HL-60 (cell line): ENCODE measurements at regions not wholly inside any gene's neighbourhood (a gene's known extent, or its start where the extent isn't known, plus 50 kb on each side); places are given as distances from the start of the nearest gene placed in this dataset.

Experiments
- DNase-seq, 2 experiments: peaks; one replicate each; pipeline ENCODE4 v3.0.0-alpha.2; 2010 to 2020; ENCODE audit warnings: low read depth in 1 of 2, low spot score in 1 of 2
- H3K27ac ChIP-seq: fragments of 250-450 bp; sonication (Bioruptor Pico); replicated peaks from 2 replicates; pipeline ENCODE4 v1.5.1; 2020; ENCODE audit warnings: mild to moderate bottlenecking, moderate library complexity
- H3K27me3 ChIP-seq: fragments of 250-450 bp; sonication (Bioruptor Pico); 2 replicates; pipeline ENCODE4 v1.5.1; 2021; ENCODE audit warnings: mild to moderate bottlenecking, moderate library complexity; ENCODE audit not compliant: insufficient read depth, poor library complexity, severe bottlenecking
- H3K4me3 ChIP-seq: replicated peaks from 2 replicates; pipeline ENCODE4 v1.5.1; 2011; ENCODE audit warnings: mild to moderate bottlenecking, control low read depth, low read length; ENCODE audit not compliant: insufficient read depth
- GABPA ChIP-seq: IDR thresholded peaks from 2 replicates; pipeline ENCODE4 v1.6.1; 2012; ENCODE audit warnings: low read depth
- POLR2AphosphoS5 ChIP-seq: IDR thresholded peaks from 2 replicates; pipeline ENCODE4 v1.6.1; 2012; ENCODE audit warnings: low read depth
- SPI1 ChIP-seq: IDR thresholded peaks from 2 replicates; pipeline ENCODE4 v1.6.1; 2012; ENCODE audit warnings: low read depth, mild to moderate bottlenecking, borderline replicate concordance
- TF ChIP-seq, protein P1 (sequence below): IDR thresholded peaks from one replicate; pipeline ENCODE4 v1.5.1; 2011; ENCODE audit warnings: low read length, control low read depth, inconsistent platforms; ENCODE audit not compliant: insufficient read depth
- TF ChIP-seq, protein P2 (sequence below): IDR thresholded peaks from 2 replicates; pipeline ENCODE4 v1.6.1; 2012; ENCODE audit warnings: low read depth; ENCODE audit not compliant: insufficient replicate concordance

GRCh38 chr20:54736421-54736820, 261.0 kb downstream of the DOK5 start:
- Histone ChIP-seq H3K27ac (no peak overlapping the region), H3K4me3 (no peak overlapping the region), H3K27me3 (peaks cover 5% of the 10 kb centered on the region)
- TF ChIP-seq, protein P1, sequence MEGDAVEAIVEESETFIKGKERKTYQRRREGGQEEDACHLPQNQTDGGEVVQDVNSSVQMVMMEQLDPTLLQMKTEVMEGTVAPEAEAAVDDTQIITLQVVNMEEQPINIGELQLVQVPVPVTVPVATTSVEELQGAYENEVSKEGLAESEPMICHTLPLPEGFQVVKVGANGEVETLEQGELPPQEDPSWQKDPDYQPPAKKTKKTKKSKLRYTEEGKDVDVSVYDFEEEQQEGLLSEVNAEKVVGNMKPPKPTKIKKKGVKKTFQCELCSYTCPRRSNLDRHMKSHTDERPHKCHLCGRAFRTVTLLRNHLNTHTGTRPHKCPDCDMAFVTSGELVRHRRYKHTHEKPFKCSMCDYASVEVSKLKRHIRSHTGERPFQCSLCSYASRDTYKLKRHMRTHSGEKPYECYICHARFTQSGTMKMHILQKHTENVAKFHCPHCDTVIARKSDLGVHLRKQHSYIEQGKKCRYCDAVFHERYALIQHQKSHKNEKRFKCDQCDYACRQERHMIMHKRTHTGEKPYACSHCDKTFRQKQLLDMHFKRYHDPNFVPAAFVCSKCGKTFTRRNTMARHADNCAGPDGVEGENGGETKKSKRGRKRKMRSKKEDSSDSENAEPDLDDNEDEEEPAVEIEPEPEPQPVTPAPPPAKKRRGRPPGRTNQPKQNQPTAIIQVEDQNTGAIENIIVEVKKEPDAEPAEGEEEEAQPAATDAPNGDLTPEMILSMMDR = no peak
- TF ChIP-seq POLR2AphosphoS5 (no peak), SPI1 (no peak), GABPA (no peak)
- TF ChIP-seq, protein P2, sequence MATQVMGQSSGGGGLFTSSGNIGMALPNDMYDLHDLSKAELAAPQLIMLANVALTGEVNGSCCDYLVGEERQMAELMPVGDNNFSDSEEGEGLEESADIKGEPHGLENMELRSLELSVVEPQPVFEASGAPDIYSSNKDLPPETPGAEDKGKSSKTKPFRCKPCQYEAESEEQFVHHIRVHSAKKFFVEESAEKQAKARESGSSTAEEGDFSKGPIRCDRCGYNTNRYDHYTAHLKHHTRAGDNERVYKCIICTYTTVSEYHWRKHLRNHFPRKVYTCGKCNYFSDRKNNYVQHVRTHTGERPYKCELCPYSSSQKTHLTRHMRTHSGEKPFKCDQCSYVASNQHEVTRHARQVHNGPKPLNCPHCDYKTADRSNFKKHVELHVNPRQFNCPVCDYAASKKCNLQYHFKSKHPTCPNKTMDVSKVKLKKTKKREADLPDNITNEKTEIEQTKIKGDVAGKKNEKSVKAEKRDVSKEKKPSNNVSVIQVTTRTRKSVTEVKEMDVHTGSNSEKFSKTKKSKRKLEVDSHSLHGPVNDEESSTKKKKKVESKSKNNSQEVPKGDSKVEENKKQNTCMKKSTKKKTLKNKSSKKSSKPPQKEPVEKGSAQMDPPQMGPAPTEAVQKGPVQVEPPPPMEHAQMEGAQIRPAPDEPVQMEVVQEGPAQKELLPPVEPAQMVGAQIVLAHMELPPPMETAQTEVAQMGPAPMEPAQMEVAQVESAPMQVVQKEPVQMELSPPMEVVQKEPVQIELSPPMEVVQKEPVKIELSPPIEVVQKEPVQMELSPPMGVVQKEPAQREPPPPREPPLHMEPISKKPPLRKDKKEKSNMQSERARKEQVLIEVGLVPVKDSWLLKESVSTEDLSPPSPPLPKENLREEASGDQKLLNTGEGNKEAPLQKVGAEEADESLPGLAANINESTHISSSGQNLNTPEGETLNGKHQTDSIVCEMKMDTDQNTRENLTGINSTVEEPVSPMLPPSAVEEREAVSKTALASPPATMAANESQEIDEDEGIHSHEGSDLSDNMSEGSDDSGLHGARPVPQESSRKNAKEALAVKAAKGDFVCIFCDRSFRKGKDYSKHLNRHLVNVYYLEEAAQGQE = no peak
- DNase-seq = no peak

DNA sequence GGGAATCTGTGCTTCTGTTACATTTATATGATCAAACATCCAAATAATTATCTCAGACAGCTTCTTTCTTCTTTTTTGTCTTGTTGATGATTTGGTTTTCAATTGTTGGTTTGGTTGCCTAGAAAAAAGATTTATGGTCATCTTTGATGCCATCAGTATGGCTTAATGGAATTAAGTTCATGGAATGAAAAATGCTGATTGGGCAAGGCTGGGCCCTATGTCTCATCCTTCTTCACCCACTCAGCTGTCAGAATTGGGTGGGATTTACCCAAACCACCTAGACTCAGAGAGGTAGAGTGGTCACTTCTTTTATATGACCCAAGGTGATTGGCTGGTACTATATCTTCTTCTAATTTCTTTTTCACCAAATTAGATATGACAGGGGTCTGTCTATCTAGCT, 258.3 kb downstream of the DOK5 start:
- H3K27me3 ChIP-seq = peaks cover 5% of the 10 kb centered on the region
- no peak overlapping the region for H3K27ac ChIP-seq
- no peak for TF ChIP-seq GABPA
- TF ChIP-seq POLR2AphosphoS5 = no peak
- TF ChIP-seq, protein P2 = no peak
- TF ChIP-seq, protein P1 = no peak
- no peak for TF ChIP-seq SPI1
- H3K4me3 ChIP-seq = no peak overlapping the region
- DNase-seq = no peak

DNA sequence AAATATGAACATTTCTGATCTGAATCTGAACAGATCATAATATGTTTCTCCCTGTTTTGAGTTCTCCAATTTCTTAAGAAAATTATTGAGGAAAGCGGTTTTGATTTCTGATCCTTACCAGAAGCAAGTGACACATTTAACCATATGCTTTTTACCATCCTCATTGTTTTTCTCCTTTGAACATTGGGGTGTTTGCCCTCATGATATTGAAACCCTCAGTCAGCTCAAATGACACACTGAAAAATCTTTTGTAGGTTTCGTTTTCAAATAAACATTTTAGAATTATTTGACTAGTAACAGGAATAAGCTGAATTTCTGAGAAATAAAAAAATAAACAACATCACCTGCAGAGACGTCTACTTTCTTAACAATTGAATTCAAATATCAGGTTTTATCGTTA, 252.1 kb downstream of the DOK5 start:
- Histone ChIP-seq H3K27ac (no peak overlapping the region), H3K4me3 (no peak overlapping the region), H3K27me3 (peaks cover under 1% of the 10 kb centered on the region)
- TF ChIP-seq, protein P1 = no peak
- TF ChIP-seq, protein P2 = no peak
- no peak for TF ChIP-seq SPI1
- no peak for TF ChIP-seq POLR2AphosphoS5
- no peak for TF ChIP-seq GABPA
- no peak for DNase-seq
